GM21367 (cell line): ENCODE measurements at regions not wholly inside any gene's neighbourhood (a gene's known extent, or its start where the extent isn't known, plus 50 kb on each side); places are given as distances from the start of the nearest gene placed in this dataset.

Experiments used
- ATAC-seq: cut with Tn5 transposase; IDR thresholded peaks from one replicate; pipeline ENCODE4 v1.9.1; 2021; ENCODE audit not compliant: unreplicated experiment

GRCh38 chr11:121800731-121801393, 315.2 kb downstream of the BLID start:
- ATAC-seq = no peak

GRCh38 chr11:121800240-121800639, 315.8 kb downstream of the BLID start:
- ATAC-seq = no peak

GRCh38 chr11:121797496-121797895, 318.5 kb downstream of the BLID start:
- no peak for ATAC-seq

GRCh38 chr11:121795174-121795573, 320.8 kb downstream of the BLID start:
- ATAC-seq = no peak

- no peak for ATAC-seq
Observed at GRCh38 chr11:121794671-121795141, 321.3 kb downstream of the BLID start.

- ATAC-seq = no peak
Observed at GRCh38 chr11:121793916-121794315, 322.1 kb downstream of the BLID start.

- ATAC-seq = no peak
Observed at GRCh38 chr11:121793291-121793690, 322.7 kb downstream of the BLID start.

GRCh38 chr11:121792185-121792584, 323.8 kb downstream of the BLID start:
- no peak for ATAC-seq

GRCh38 chr11:121790430-121790829, 325.6 kb downstream of the BLID start:
- ATAC-seq = no peak

GRCh38 chr11:121780971-121781370, 328.2 kb upstream of the SORL1-AS1 start:
- no peak for ATAC-seq

- ATAC-seq = no peak
Observed at GRCh38 chr11:121777056-121777455, 324.3 kb upstream of the SORL1-AS1 start.

- ATAC-seq = no peak
Observed at GRCh38 chr11:121775276-121775675, 322.5 kb upstream of the SORL1-AS1 start.

GRCh38 chr11:121773076-121773475, 320.3 kb upstream of the SORL1-AS1 start:
- no peak for ATAC-seq

GRCh38 chr11:121770939-121771595, 318.3 kb upstream of the SORL1-AS1 start:
- ATAC-seq = no peak

GRCh38 chr11:121769191-121769590, 316.4 kb upstream of the SORL1-AS1 start:
- no peak for ATAC-seq

GRCh38 chr11:121767433-121767832, 314.7 kb upstream of the SORL1-AS1 start:
- peak; percentile 76 for ATAC-seq

GRCh38 chr11:121766991-121767390, 314.2 kb upstream of the SORL1-AS1 start:
- ATAC-seq = peak; percentile 14

GRCh38 chr11:121766166-121766565, 313.4 kb upstream of the SORL1-AS1 start:
- ATAC-seq = no peak

- ATAC-seq = peak; percentile 71
Observed at GRCh38 chr11:121763526-121763925, 310.8 kb upstream of the SORL1-AS1 start.

GRCh38 chr11:121762820-121763219, 310.1 kb upstream of the SORL1-AS1 start:
- ATAC-seq = no peak

GRCh38 chr11:121761186-121761585, 308.4 kb upstream of the SORL1-AS1 start:
- no peak for ATAC-seq

GRCh38 chr11:121757480-121758125, 304.8 kb upstream of the SORL1-AS1 start:
- ATAC-seq = no peak
